HG03378 (cell line): ENCODE measurements at regions not wholly inside any gene's neighbourhood (a gene's known extent, or its start where the extent isn't known, plus 50 kb on each side); places are given as distances from the start of the nearest gene placed in this dataset.
"Not testable (repeated sequence)": the region's sequence is repeated elsewhere in the genome, so short reads cannot be mapped to it uniquely, and the experiment has no call there.

Experiments
- ATAC-seq: cut with Tn5 transposase; IDR thresholded peaks from one replicate; pipeline ENCODE4 v1.9.1; 2021; ENCODE audit warnings: mild to moderate bottlenecking, moderate library complexity; ENCODE audit not compliant: unreplicated experiment

GRCh38 chr10:106392778-106393177, 771.7 kb downstream of the SORCS1 start:
- no peak for ATAC-seq

GRCh38 chr10:106387063-106387462, 777.4 kb downstream of the SORCS1 start:
- no peak for ATAC-seq

GRCh38 chr10:106384496-106384895, 780.0 kb downstream of the SORCS1 start:
- ATAC-seq, result no peak

GRCh38 chr10:106380706-106381105, 783.8 kb downstream of the SORCS1 start:
- no peak for ATAC-seq

GRCh38 chr10:106378251-106378650, 786.3 kb downstream of the SORCS1 start:
- no peak for ATAC-seq

GRCh38 chr10:106370751-106371150, 793.8 kb downstream of the SORCS1 start:
- ATAC-seq, result no peak

GRCh38 chr10:106360870-106361269, 803.6 kb downstream of the SORCS1 start:
- ATAC-seq, result no peak

- no peak for ATAC-seq
These were observed 809.1 kb downstream of the SORCS1 start for GRCh38 chr10:106355450-106355849.

GRCh38 chr10:106348933-106349332, 815.6 kb downstream of the SORCS1 start:
- ATAC-seq, result no peak

GRCh38 chr10:106347547-106347946, 817.0 kb downstream of the SORCS1 start:
- ATAC-seq, result no peak

GRCh38 chr10:106343539-106343938, 821.0 kb downstream of the SORCS1 start:
- not testable (repeated sequence) for ATAC-seq

- no peak for ATAC-seq
These were observed 823.1 kb downstream of the SORCS1 start for GRCh38 chr10:106341356-106341755.

- no peak for ATAC-seq
These were observed 826.0 kb downstream of the SORCS1 start for GRCh38 chr10:106338486-106338885.

GRCh38 chr10:106336874-106337273, 827.6 kb downstream of the SORCS1 start:
- no peak for ATAC-seq

GRCh38 chr10:106327747-106328146, 836.8 kb downstream of the SORCS1 start:
- ATAC-seq, result no peak

- no peak for ATAC-seq
These were observed 843.6 kb downstream of the SORCS1 start for GRCh38 chr10:106320876-106321275.

GRCh38 chr10:106320078-106320477, 844.4 kb downstream of the SORCS1 start:
- no peak for ATAC-seq

GRCh38 chr10:106317554-106317953, 847.0 kb downstream of the SORCS1 start:
- ATAC-seq, result no peak

GRCh38 chr10:106313041-106313440, 851.5 kb downstream of the SORCS1 start:
- no peak for ATAC-seq

GRCh38 chr10:106312087-106312486, 852.4 kb downstream of the SORCS1 start:
- ATAC-seq, result no peak

- ATAC-seq, result no peak
These were observed 852.9 kb downstream of the SORCS1 start for GRCh38 chr10:106311590-106311989.

GRCh38 chr10:106310596-106310995, 853.9 kb downstream of the SORCS1 start:
- ATAC-seq, result no peak

GRCh38 chr10:106309376-106309775, 855.1 kb downstream of the SORCS1 start:
- no peak for ATAC-seq

- ATAC-seq, result no peak
These were observed 856.2 kb downstream of the SORCS1 start for GRCh38 chr10:106308284-106308683.
